Activated naive CD8-positive, alpha-beta T cell treated with anti-CD3 and anti-CD28 coated beads, Interleukin-2, amount 10 ng/mL, durations not matched to agents 7 days and 5 days (primary cell): ENCODE measurements at regions not wholly inside any gene's neighbourhood (a gene's known extent, or its start where the extent isn't known, plus 50 kb on each side); places are given as distances from the start of the nearest gene placed in this dataset.
"Not testable (repeated sequence)": the region's sequence is repeated elsewhere in the genome, so short reads cannot be mapped to it uniquely, and the experiment has no call there.

Experiments
- ATAC-seq: fragments of 150-1000 bp; cut with Tn5 transposase; one replicate; pipeline ENCODE4 v1.10.0; 2021; ENCODE audit warnings: low read depth, moderate library complexity
- POLR2A ChIA-PET: fragments of 350-600 bp; sonication (Branson Sonifier 250); formaldehyde crosslinking; loops from one replicate; lab custom pipeline; 2021; ENCODE audit warnings: antibody characterized with exemption; lab: Charles Lee
- DNase-seq: peaks from one replicate; pipeline ENCODE4 v3.0.0; 2021
- H3K27ac Mint-ChIP-seq: one replicate; pipeline ENCODE4 v1.8.0; 2022; ENCODE audit warnings: mild to moderate bottlenecking, mixed read lengths
- H3K27me3 Mint-ChIP-seq: one replicate; pipeline ENCODE4 v1.8.0; 2022; ENCODE audit warnings: mild to moderate bottlenecking, moderate library complexity, mixed read lengths
- H3K36me3 Mint-ChIP-seq: one replicate; pipeline ENCODE4 v1.8.0; 2021; ENCODE audit warnings: mild to moderate bottlenecking, mixed read lengths
- H3K4me1 Mint-ChIP-seq: one replicate; pipeline ENCODE4 v1.8.0; 2021; ENCODE audit warnings: mixed read lengths
- H3K4me3 Mint-ChIP-seq: one replicate; pipeline ENCODE4 v1.8.0; 2022; ENCODE audit warnings: mild to moderate bottlenecking, moderate library complexity, mixed read lengths
- H3K9me3 Mint-ChIP-seq: one replicate; pipeline ENCODE4 v1.8.0; 2021; ENCODE audit warnings: mixed read lengths

DNA sequence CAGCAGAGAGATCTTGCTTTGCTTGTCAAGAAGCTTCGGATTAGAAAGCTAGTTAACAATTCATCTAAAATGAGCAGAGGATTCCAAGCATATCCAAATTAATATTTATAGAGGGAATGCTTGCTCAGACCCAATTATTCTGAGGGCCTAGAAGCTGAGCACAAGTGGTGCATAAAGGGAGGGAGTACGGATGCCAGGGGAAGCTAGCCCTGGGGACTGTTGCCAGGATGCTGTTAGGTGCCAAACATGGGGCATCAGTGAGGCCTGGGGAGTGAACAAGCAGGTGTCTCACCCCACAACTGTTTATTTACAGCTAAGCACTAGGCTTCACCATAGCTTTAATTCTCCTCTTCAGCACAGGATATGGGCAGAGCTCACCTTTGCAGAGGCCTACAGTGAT, 684.1 kb upstream of the C16orf82 start:
- H3K9me3 Mint-ChIP-seq = no peaks in the 10 kb centered on the region
- H3K27ac Mint-ChIP-seq = no peak overlapping the region
- H3K27me3 Mint-ChIP-seq = peaks cover 2% of the 10 kb centered on the region
- DNase-seq (no peak), ATAC-seq (no peak)
- no peaks in the 10 kb centered on the region for H3K36me3 Mint-ChIP-seq
- POLR2A ChIA-PET = no interaction called here
- H3K4me1 Mint-ChIP-seq = no peaks in the 10 kb centered on the region
- no peak overlapping the region for H3K4me3 Mint-ChIP-seq

DNA sequence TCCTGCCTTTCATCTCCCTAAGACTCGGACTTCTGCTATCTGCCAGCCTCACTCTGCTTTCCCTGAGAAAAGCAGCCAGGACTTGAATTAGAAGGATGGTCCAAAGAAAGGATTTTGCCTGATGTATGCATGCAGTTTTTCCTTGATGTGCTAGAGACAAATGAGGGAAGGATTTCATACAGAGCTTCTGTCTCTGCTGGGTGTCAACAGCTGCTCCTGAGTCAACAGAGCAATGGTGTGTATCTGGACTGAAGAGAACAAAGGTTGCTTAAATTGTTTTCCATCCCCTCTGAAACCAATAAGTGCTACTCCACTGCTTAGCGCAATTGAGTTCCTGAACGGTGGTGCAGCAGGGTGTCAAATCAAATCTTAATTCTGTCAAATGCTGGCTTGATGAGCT, 680.6 kb upstream of the C16orf82 start:
- DNase-seq = no peak
- H3K27ac Mint-ChIP-seq = no peak overlapping the region
- ATAC-seq = no peak
- H3K27me3 Mint-ChIP-seq = peaks cover 5% of the 10 kb centered on the region
- H3K4me3 Mint-ChIP-seq = no peak overlapping the region
- H3K9me3 Mint-ChIP-seq = no peaks in the 10 kb centered on the region
- POLR2A ChIA-PET = no interaction called here
- H3K36me3 Mint-ChIP-seq = no peaks in the 10 kb centered on the region
- H3K4me1 Mint-ChIP-seq = no peaks in the 10 kb centered on the region

DNA sequence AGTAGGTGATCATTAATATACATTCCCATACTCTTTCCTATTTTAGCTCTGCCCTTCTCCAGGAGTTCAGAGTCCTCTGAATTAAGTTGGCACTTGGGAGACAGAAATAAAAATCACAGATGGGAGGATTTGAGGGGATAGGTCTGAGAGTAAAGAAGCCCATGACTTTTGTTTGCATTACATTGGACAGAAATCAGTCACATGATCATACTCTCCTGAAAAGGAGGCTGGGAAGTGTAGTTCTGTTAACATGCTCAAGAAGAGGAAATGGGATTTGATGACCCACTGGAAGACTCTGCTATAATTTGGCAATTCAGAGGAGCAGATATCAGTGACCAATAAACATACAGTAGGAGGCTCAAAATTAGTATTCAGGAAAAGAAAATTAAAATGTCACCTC, 674.9 kb upstream of the C16orf82 start:
- H3K27me3 Mint-ChIP-seq = peaks cover 3% of the 10 kb centered on the region
- H3K27ac Mint-ChIP-seq = no peak overlapping the region
- ATAC-seq (no peak), DNase-seq (no peak)
- H3K4me3 Mint-ChIP-seq = no peak overlapping the region
- H3K9me3 Mint-ChIP-seq = peaks cover 2% of the 10 kb centered on the region
- no peaks in the 10 kb centered on the region for H3K36me3 Mint-ChIP-seq
- no peaks in the 10 kb centered on the region for H3K4me1 Mint-ChIP-seq
- POLR2A ChIA-PET = no interaction called here

DNA sequence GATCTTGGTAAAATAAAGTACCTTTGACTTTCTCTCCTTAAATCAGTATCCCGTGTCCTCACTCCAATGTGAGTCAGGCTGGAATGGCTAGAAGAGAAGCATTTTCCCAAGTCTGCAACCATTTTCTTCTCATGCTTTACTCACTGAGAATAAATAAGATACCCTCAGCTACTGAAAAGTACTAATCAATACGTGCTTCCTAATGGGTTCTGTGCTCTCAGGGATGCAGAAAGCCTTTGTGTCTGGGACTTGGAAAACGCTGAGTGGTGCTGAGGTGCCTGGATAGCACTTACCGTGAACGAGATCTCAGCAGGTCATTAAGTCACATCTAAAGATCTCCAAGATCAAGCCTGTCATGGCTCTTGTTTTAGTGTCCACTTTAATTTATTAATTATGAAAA, 672.3 kb upstream of the C16orf82 start:
- ATAC-seq = no peak
- no peak overlapping the region for H3K4me3 Mint-ChIP-seq
- DNase-seq = no peak
- peaks cover 2% of the 10 kb centered on the region for H3K9me3 Mint-ChIP-seq
- H3K4me1 Mint-ChIP-seq = no peaks in the 10 kb centered on the region
- no peaks in the 10 kb centered on the region for H3K36me3 Mint-ChIP-seq
- peaks cover 4% of the 10 kb centered on the region for H3K27me3 Mint-ChIP-seq
- POLR2A ChIA-PET = no interaction called here
- no peak overlapping the region for H3K27ac Mint-ChIP-seq

DNA sequence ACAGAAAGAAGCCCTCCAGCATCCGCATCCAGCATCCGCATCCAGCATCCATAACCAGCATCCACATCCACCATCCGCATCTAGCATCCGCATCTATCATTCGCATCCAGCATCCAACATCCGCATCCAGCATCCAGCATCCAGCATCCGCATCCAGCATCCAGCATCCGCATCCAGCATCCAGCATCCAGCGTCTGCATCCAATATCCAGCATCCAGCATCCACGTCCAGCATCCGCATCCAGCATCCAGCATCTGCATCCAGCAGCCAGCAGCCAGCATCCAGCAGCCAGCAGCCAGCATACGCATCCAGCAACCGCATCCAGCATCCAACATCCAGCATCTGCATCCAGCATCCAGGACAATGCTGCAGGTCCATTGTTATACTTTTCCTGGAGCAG, 671.0 kb upstream of the C16orf82 start:
- Mint-ChIP-seq H3K9me3 (peaks cover 2% of the 10 kb centered on the region), H3K27me3 (peaks cover 2% of the 10 kb centered on the region), H3K4me1 (no peaks in the 10 kb centered on the region), H3K4me3 (no peak overlapping the region), H3K36me3 (no peaks in the 10 kb centered on the region), H3K27ac (peak overlapping the region; percentile 29)
- POLR2A ChIA-PET = no interaction called here
- ATAC-seq (no peak), DNase-seq (no peak)

DNA sequence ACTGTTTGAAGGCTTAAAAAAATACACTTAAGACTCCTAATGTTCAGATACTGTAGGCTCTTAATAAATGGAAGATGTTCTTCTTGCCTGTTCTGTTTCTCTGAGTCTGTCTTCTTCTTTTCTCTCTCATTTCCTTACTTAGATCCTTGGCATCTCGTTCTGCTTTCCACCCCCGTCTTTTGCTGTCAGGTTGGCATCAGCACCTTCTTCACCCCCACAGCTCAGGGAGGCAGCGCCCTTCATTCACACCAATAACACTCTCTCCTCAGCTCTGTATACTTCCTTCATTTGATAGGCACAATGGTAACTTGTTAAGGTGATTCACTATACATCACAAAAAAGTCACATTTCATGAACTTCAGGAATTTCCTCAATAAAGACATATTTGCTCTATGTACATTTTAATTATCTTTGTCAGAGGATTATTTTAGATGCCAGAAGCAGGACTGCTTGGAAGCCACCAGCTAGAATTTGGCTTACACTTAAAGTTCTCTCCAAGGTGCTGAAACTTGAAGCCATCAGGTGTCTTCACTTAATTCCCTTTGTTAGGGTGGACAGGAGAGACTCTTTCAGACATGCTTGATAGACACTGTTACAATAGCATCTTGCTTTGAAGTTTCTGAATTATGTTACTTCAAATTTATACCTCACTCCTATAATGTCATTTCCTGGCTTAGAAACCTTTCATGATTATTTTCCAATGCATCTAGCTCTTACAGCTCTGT, 670.1 kb upstream of the C16orf82 start:
- no peak for ATAC-seq
- H3K4me3 Mint-ChIP-seq = no peak overlapping the region
- H3K27me3 Mint-ChIP-seq = peaks cover 2% of the 10 kb centered on the region
- no peak for DNase-seq
- no peak overlapping the region for H3K27ac Mint-ChIP-seq
- POLR2A ChIA-PET = no interaction called here
- H3K4me1 Mint-ChIP-seq = no peaks in the 10 kb centered on the region
- peaks cover 3% of the 10 kb centered on the region for H3K9me3 Mint-ChIP-seq
- no peaks in the 10 kb centered on the region for H3K36me3 Mint-ChIP-seq

DNA sequence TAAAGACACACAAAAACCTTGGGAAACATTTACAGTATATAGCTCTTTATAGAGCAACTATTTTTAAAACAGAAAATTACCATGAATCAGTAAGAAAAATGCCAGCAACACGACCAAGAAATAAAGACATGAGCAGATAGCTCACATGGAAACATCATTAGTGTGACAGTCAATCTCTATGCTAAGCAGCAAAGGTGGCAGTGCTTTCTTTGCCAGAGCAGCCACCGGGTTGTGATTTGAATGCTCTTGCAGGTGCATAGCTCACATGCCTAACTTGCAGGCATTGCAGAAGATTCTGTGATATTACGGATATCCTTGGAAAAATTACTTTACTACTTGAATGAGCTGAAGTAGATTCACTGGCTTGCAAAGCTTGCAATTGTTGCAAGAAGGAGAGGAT, 652.9 kb upstream of the C16orf82 start:
- H3K4me1 Mint-ChIP-seq = no peaks in the 10 kb centered on the region
- H3K27ac Mint-ChIP-seq = no peak overlapping the region
- DNase-seq (no peak), ATAC-seq (no peak)
- no peaks in the 10 kb centered on the region for H3K36me3 Mint-ChIP-seq
- H3K9me3 Mint-ChIP-seq = peaks cover 1% of the 10 kb centered on the region
- H3K4me3 Mint-ChIP-seq = no peak overlapping the region
- H3K27me3 Mint-ChIP-seq = peaks cover 5% of the 10 kb centered on the region
- POLR2A ChIA-PET = no interaction called here

DNA sequence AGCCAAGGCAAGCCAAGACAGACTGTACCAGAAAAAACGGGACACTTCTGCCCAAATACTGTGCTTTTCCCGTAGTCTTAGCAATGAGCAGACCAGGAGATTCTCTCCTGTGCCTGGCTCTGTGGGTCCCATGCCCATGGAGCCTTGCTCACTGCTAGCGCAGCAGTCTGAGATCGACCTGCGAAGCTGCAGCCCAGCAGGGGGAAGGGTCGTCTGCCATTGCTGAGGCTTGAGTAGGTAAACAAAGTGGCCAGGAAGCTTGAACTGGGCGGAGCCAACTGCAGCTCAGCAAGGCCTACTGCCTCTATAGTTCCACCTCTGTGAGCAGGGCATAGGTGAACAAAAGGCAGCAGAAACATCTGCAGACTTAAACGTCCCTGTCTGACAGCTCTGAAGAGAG, 647.3 kb upstream of the C16orf82 start:
- H3K27ac Mint-ChIP-seq, ATAC-seq, H3K27me3 Mint-ChIP-seq, H3K9me3 Mint-ChIP-seq, H3K4me1 Mint-ChIP-seq, POLR2A ChIA-PET, DNase-seq, H3K36me3 Mint-ChIP-seq, H3K4me3 Mint-ChIP-seq: not testable (repeated sequence)

DNA sequence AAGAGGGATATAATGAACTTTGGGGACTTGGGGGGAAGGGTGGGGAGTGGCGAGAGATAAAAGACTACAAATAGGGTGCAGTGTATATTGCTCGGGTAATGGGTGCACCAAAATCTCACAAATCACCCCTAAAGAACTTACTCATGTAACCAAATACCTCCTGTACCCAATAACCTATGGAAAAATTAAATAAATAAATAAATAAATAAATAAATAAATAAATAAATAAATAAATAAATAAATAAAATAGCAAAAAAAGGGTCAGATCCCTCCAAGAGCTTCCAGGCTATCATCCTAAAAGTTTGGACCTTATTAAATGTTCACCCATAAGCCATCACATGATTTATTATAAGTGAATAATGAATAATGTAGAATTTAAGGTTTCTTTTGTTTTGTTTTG, 636.1 kb upstream of the C16orf82 start:
- no peak overlapping the region for H3K4me3 Mint-ChIP-seq
- H3K27ac Mint-ChIP-seq = no peak overlapping the region
- POLR2A ChIA-PET = no interaction called here
- no peak for ATAC-seq
- H3K4me1 Mint-ChIP-seq = no peaks in the 10 kb centered on the region
- no peak for DNase-seq
- H3K36me3 Mint-ChIP-seq = no peaks in the 10 kb centered on the region
- no peaks in the 10 kb centered on the region for H3K27me3 Mint-ChIP-seq
- peaks cover 5% of the 10 kb centered on the region for H3K9me3 Mint-ChIP-seq

DNA sequence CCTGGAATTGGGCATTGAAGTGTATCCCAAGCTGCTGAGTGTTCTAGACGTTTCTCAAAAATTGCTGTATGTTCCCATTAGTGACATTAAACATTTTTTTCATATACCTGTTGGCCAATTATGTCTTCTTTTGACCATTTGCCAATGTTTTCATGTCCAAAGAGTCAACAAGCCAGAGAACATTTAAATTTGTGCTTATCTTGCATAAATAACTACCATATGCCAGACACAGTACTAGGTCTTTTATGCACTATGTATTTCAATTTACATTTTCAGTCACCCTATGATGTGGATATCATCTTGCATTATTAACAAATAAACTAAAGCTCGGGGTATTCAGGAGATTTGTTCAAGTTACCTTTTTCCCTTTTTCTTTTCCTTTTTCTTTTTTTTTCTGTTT, 632.9 kb upstream of the C16orf82 start:
- ATAC-seq (no peak), DNase-seq (no peak)
- POLR2A ChIA-PET = no interaction called here
- no peak overlapping the region for H3K27ac Mint-ChIP-seq
- H3K4me3 Mint-ChIP-seq = no peak overlapping the region
- no peaks in the 10 kb centered on the region for H3K4me1 Mint-ChIP-seq
- no peaks in the 10 kb centered on the region for H3K36me3 Mint-ChIP-seq
- H3K27me3 Mint-ChIP-seq = no peaks in the 10 kb centered on the region
- peaks cover 7% of the 10 kb centered on the region for H3K9me3 Mint-ChIP-seq

DNA sequence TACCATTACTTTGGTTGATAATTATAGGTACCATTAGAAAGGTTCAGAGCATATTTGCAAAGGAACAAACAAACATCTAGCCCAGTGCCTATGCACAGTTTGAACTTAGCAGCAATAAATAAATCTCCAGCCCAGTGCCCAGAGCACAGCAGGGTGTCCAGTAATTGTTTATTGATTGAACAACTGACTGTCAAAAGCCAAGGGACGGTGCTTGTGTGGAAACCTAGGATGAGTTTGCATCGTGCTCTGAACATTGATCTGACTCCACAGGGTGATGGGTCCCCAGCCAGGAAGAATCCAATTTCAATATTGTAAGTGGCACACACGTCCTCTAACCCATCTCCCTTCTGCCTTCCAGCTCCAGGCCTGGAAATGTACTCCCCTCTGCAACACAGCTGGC, 625.5 kb upstream of the C16orf82 start:
- DNase-seq (no peak), ATAC-seq (no peak)
- Mint-ChIP-seq H3K27ac (no peak overlapping the region), H3K36me3 (no peaks in the 10 kb centered on the region), H3K9me3 (peaks cover 4% of the 10 kb centered on the region), H3K4me1 (no peaks in the 10 kb centered on the region), H3K4me3 (no peak overlapping the region), H3K27me3 (peaks cover 3% of the 10 kb centered on the region)
- POLR2A ChIA-PET = no interaction called here

DNA sequence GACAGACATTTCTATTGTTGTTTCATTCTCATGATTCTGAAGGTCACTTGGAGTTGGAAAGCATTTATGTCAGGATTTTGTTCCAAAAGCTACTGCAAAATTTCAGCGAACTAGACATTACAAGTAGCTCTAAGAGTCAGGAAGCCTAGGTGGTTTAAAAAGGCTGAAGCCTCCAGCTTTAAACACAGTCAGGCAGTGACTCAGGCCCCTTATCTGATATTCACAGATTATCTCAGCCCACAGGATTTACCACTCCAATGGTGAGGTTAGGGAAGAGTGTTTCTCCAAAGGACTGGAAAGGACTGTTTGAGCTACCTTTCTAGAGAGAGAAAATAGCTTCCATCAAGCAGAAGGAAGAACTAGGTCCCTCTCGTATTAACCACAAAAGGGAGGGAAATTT, 624.4 kb upstream of the C16orf82 start:
- ATAC-seq = no peak
- POLR2A ChIA-PET = no interaction called here
- peaks cover 3% of the 10 kb centered on the region for H3K27me3 Mint-ChIP-seq

DNA sequence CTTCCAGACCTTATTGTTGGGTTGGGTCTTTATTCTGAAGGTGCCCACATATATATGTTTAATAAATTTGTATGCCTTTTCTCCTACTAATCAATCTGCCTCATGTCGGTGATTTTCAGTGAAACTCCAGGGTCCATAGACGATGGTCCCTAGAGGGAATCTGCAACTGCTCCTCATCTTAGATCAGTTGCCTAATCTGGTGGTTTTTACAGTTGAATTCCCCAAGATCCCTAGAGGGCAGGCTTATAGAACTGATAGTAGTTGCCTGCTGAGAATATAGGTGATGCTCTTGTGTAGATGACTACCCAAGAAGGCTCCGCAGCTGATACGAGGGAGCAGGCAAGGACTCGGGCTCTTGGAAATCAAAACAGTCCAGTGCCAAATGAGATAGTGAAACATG, 619.2 kb upstream of the C16orf82 start:
- ATAC-seq (no peak), DNase-seq (no peak)
- no peak overlapping the region for H3K27ac Mint-ChIP-seq
- H3K9me3 Mint-ChIP-seq = no peaks in the 10 kb centered on the region
- POLR2A ChIA-PET = no interaction called here
- H3K27me3 Mint-ChIP-seq = peaks cover 8% of the 10 kb centered on the region
- no peak overlapping the region for H3K4me3 Mint-ChIP-seq
- no peaks in the 10 kb centered on the region for H3K4me1 Mint-ChIP-seq
- H3K36me3 Mint-ChIP-seq = no peaks in the 10 kb centered on the region

More for the DNA sequence above, 624.4 kb upstream of the C16orf82 start:
- Mint-ChIP-seq H3K4me3 (no peak overlapping the region), H3K27ac (no peak overlapping the region), H3K9me3 (peaks cover 4% of the 10 kb centered on the region), H3K36me3 (no peaks in the 10 kb centered on the region), H3K4me1 (no peaks in the 10 kb centered on the region)
- DNase-seq = no peak

DNA sequence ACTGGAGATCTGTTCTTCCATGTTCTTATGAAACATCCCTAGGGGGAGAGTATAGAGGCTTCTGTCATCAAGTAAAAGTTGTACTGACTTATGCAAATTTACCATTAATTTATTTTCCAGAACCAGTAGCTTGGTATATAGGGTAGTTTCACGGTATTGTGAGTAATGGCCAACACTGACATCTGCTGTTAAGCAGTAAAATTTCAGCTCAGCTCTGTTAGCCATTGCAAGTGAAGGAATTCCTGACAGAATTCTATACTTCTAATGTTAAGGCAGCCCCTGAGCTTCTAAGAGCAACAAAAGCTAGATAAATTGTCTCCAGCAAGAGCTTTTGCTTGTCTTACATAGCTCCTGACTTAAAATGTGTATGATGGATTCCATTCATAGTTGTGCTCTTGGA, 613.5 kb upstream of the C16orf82 start:
- H3K27ac Mint-ChIP-seq = no peak overlapping the region
- no peaks in the 10 kb centered on the region for H3K4me1 Mint-ChIP-seq
- H3K4me3 Mint-ChIP-seq = no peak overlapping the region
- POLR2A ChIA-PET = no interaction called here
- peaks cover 2% of the 10 kb centered on the region for H3K27me3 Mint-ChIP-seq
- no peak for ATAC-seq
- DNase-seq = no peak
- no peaks in the 10 kb centered on the region for H3K36me3 Mint-ChIP-seq
- no peaks in the 10 kb centered on the region for H3K9me3 Mint-ChIP-seq

DNA sequence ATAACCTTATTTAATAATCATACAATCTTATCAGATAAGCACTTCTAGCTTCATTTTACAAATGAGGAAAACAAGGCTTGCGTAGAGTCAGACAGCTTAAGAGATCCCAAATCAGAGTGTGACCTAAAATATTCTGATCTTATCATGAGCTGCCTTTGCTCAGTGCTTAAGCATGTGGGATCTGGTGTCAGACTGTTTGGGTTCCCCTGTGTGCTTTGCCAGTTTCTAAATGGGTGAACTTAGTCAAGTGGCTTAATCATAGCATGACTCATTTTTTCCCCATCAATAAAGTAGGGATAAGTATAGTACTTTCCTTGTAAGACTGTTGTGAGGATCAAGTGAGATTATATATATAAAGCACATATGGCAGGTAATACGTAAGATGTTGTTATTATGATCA, 612.6 kb upstream of the C16orf82 start:
- H3K36me3 Mint-ChIP-seq = no peaks in the 10 kb centered on the region
- peaks cover 4% of the 10 kb centered on the region for H3K27me3 Mint-ChIP-seq
- no peak for DNase-seq
- no peak overlapping the region for H3K27ac Mint-ChIP-seq
- H3K4me1 Mint-ChIP-seq = no peaks in the 10 kb centered on the region
- peaks cover 2% of the 10 kb centered on the region for H3K9me3 Mint-ChIP-seq
- no peak for ATAC-seq
- H3K4me3 Mint-ChIP-seq = no peak overlapping the region
- POLR2A ChIA-PET = no interaction called here
